ENCODE measurements at regions not wholly inside any gene's neighbourhood (a gene's known extent, or its start where the extent isn't known, plus 50 kb on each side); places are given as distances from the start of the nearest gene placed in this dataset.

DNA sequence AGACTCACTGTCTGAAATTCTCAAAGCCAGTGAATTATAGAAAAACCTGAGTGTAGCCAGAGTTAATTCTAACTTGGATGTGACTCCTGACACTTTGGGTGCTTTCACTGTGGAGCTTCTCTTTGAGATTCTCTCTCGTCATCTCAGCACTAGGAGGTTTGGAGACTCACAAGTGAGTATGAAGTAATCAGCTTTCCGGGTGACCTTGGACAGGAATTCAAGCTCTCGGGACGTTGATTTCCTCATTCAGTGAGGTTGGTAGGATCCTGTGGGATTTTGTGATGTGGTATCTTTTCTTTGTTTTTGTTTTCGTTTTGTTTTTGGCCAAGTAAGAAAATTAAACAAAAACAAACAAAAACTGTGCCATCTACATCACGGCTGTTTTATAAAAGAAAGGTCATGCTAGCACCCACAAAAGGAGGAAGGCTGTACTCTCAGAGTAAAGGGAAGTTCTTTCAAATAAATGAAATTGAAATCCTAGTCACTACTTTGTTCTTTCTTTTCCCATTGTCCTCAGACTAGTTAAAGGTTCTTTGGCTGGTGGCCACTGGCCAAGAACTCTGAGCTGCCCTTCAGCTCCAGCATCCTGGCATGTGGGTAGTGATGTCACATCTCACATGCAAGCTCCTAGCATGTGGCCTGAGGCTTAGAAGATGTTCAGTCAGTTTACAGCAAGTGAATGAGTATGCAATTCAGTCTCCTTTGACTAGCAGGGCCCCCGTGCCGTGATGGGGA, 263.3 kb upstream of the TPM1 start:
- H3K4me1 Mint-ChIP-seq = peaks cover 35% of the 10 kb centered on the region
- H3K27ac Mint-ChIP-seq = no peak overlapping the region
- TF ChIP-seq, protein P1, sequence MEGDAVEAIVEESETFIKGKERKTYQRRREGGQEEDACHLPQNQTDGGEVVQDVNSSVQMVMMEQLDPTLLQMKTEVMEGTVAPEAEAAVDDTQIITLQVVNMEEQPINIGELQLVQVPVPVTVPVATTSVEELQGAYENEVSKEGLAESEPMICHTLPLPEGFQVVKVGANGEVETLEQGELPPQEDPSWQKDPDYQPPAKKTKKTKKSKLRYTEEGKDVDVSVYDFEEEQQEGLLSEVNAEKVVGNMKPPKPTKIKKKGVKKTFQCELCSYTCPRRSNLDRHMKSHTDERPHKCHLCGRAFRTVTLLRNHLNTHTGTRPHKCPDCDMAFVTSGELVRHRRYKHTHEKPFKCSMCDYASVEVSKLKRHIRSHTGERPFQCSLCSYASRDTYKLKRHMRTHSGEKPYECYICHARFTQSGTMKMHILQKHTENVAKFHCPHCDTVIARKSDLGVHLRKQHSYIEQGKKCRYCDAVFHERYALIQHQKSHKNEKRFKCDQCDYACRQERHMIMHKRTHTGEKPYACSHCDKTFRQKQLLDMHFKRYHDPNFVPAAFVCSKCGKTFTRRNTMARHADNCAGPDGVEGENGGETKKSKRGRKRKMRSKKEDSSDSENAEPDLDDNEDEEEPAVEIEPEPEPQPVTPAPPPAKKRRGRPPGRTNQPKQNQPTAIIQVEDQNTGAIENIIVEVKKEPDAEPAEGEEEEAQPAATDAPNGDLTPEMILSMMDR (IDR thresholded peaks at IDR 0.05; ENCODE audit: unreplicated experiment) = no peak
- peaks cover 4% of the 10 kb centered on the region for H3K36me3 Mint-ChIP-seq
- no peak overlapping the region for H3K4me3 Mint-ChIP-seq
- no peak for DNase-seq (ENCODE audit: low spot score in 2 of 2, unreplicated experiment in 2 of 2)
- no peaks in the 10 kb centered on the region for H3K9me3 Mint-ChIP-seq
- H3K27me3 Mint-ChIP-seq (ENCODE audit: low read depth) = no peaks in the 10 kb centered on the region

DNA sequence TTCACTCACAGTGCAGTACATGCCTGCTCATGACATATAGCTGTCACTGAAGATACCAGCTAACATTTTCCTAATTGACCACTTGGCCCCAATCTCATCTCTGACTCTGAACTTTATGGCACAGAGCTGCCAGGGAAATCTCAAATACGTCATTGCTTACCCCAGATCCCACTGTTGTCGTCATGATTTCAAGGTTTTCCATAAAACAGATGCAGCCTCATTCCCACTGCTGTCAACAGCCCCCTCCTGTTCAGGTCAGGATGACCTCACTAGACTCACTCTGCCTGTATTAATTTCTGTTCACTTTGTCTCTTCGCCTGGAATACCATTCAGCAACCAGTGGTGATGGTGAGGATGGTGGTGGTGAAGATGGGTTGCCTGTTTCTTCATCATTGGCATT, 262.6 kb upstream of the TPM1 start:
- DNase-seq (ENCODE audit: low spot score in 2 of 2, unreplicated experiment in 2 of 2) = no peak
- Mint-ChIP-seq H3K9me3 (no peaks in the 10 kb centered on the region), H3K36me3 (peaks cover 4% of the 10 kb centered on the region), H3K27ac (no peak overlapping the region), H3K4me3 (no peak overlapping the region), H3K4me1 (peaks cover 38% of the 10 kb centered on the region), H3K27me3 (ENCODE audit: low read depth) (no peaks in the 10 kb centered on the region)
- TF ChIP-seq, protein P1 (IDR thresholded peaks at IDR 0.05; ENCODE audit: unreplicated experiment) = no peak

DNA sequence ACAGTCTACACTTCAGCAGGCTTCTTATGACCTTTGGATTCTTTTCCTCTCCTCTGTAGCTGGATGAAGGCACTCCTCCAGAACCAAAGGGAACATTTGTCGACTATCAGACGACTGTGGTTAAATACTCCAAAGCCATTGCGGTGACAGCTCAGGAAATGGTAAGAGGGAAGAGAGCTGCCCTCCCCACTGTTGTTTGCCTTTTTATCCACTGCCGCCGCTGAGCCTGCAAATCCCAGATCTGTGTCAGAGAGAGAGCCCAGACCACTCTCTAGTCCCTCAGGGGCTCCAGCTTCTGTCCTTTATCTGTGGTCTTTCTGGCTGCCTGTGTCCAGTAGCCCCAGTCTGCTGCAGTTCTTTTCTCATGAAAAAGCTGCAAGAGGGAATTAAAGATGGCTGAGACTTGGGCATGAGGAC, 261.5 kb upstream of the TPM1 start:
- H3K27me3 Mint-ChIP-seq (ENCODE audit: low read depth) = no peaks in the 10 kb centered on the region
- no peak for DNase-seq (ENCODE audit: low spot score in 2 of 2, unreplicated experiment in 2 of 2)
- TF ChIP-seq, protein P1 (IDR thresholded peaks at IDR 0.05; ENCODE audit: unreplicated experiment) = no peak
- peak overlapping the region; percentile 13 for H3K27ac Mint-ChIP-seq
- H3K4me3 Mint-ChIP-seq = no peak overlapping the region
- H3K4me1 Mint-ChIP-seq = peaks cover 45% of the 10 kb centered on the region
- H3K36me3 Mint-ChIP-seq = no peaks in the 10 kb centered on the region
- no peaks in the 10 kb centered on the region for H3K9me3 Mint-ChIP-seq

DNA sequence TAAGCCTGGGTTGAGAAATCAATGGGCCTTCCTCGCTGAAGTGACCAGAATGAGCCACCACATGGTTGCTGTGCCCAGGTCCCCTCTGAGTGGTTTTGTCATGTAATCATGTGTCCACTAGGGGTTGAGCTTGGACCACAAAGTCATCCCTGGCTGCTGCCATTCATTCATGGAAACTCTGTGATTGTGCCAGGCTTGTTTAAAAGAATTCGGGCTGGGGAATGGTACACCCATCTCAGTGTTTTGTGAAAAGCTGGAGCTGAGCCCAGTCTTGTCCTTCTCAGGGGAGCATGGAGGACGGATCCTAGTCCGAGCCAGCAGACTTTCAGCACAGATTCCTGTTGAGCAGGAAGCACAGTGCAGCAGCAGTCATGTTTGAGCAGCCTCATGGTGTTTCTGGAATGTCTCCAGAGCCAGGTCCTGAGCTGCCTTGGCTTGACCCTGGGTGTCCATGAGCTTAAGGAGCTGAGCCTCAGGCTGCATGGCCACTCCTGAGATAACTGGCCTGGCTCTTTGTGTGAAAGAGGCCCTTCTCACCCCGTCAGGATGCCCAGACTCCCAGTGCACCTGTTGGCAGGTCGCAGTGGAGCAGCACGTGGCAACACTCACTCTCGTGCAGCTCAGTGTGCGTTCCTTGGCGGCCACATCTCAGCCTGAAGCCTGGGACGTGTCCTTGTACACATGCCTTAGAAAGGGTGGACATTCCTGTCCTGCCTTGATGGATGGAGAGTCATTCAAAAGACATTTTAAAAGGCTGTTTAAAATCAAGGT, 260.3 kb upstream of the TPM1 start:
- TF ChIP-seq, protein P1 (IDR thresholded peaks at IDR 0.05; ENCODE audit: unreplicated experiment) = peak; percentile 59
- peak in 1 of 2 experiments; percentile 45 for DNase-seq (ENCODE audit: low spot score in 2 of 2, unreplicated experiment in 2 of 2)
- peak overlapping the region; percentile 72 for H3K27ac Mint-ChIP-seq

DNA sequence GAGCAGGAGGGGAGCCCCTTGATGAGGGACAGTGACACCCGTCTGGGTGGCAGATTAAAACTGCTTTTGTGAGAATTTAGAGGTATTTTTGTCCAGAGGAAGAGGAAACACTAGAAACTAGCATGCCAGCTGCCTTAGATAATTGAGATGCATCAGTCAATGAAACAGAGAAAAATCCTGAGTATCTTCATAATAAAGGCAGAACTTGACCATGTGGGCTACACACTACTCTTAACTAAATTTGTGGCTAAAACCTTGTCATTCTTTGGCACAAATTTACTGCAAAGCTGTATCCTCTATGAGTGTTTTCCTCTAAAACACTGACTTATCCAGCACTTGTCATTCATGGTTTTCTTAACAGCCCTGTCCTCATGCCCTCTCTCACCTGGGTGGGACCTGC, 259.7 kb upstream of the TPM1 start:
- Mint-ChIP-seq H3K4me3 (no peak overlapping the region), H3K9me3 (no peaks in the 10 kb centered on the region), H3K4me1 (peaks cover 49% of the 10 kb centered on the region), H3K36me3 (no peaks in the 10 kb centered on the region), H3K27ac (peak overlapping the region; percentile 72), H3K27me3 (ENCODE audit: low read depth) (no peaks in the 10 kb centered on the region)
- DNase-seq (ENCODE audit: low spot score in 2 of 2, unreplicated experiment in 2 of 2) = no peak
- TF ChIP-seq, protein P1 (IDR thresholded peaks at IDR 0.05; ENCODE audit: unreplicated experiment) = no peak

More for the DNA sequence above, 260.3 kb upstream of the TPM1 start:
- Mint-ChIP-seq H3K36me3 (no peaks in the 10 kb centered on the region), H3K9me3 (no peaks in the 10 kb centered on the region), H3K4me1 (peaks cover 52% of the 10 kb centered on the region), H3K4me3 (no peak overlapping the region), H3K27me3 (ENCODE audit: low read depth) (no peaks in the 10 kb centered on the region)
